Pancreas (tissue), 10 donors: ENCODE measurements at regions not wholly inside any gene's neighbourhood (a gene's known extent, or its start where the extent isn't known, plus 50 kb on each side); places are given as distances from the start of the nearest gene placed in this dataset.

ENCODE experiments used
- ATAC-seq, 4 donors: fragments of 200-7000 bp; cut with Tn5 transposase; one replicate each; pipeline versions ENCODE4 v1.8.0 to v1.9.1; 2020; ENCODE audit warnings: mild to moderate bottlenecking in 4 of 4, moderate library complexity in 4 of 4
- DNase-seq, 6 donors: peaks; one replicate each; pipeline ENCODE4 v3.0.0-alpha.2; 2020
- FAIRE-seq: peaks from 2 replicates; lab custom pipeline; 2012; peaks lifted over from hg19 to GRCh38; lab: Jason Lieb, UNC
- H3K27ac ChIP-seq, 4 donors: fragments of 200-600 bp; sonication (generic); 1 replicate in 3 of 4; 2 replicates in 1 of 4; pipeline versions ENCODE4 v1.5.0 to v1.8.0; 2020
- H3K27me3 ChIP-seq, 4 donors: fragments of 200-600 bp; one replicate each; pipeline ENCODE4 v1.8.0; 2021
- H3K36me3 ChIP-seq, 3 donors: fragments of 200-600 bp; sonication (generic) in 1 of 3; one replicate each; pipeline versions ENCODE4 v1.5.0 to v1.8.0; 2020 to 2021
- H3K4me1 ChIP-seq, 3 donors: fragments of 200-600 bp; one replicate each; pipeline ENCODE4 v1.8.0; 2021
- H3K4me3 ChIP-seq, 4 donors: fragments of 200-600 bp; sonication (generic) in 2 of 4; one replicate each; pipeline versions ENCODE4 v1.5.0 to v1.8.0; 2020 to 2021
- H3K9me3 ChIP-seq, 4 donors: fragments of 200-600 bp; one replicate each; pipeline ENCODE4 v1.8.0; 2021
- CTCF ChIP-seq, 4 donors: fragments of 200-600 bp; sonication (generic) in 3 of 4; IDR thresholded peaks; one replicate each; pipeline versions ENCODE4 v1.5.0 to v1.8.0; 2021; ENCODE audit warnings: antibody characterized with exemption in 4 of 4
- WGBS, 2 donors: extraction: QIAGEN DNeasy Blood & Tissue Kit; methylation state at CpG; one replicate each; pipeline ENCODE4 v1.1.7; 2013; 5-methylcytosine and 5-hydroxymethylcytosine counted together
- intact Hi-C, 3 donors: fragments of 100-400 bp; cut with DNase I; formaldehyde crosslinking; loops; one replicate each; pipeline versions ENCODE4 v1.11.1 to v1.14.2; 2022
- donor health status: healthy with polysubstance abuse.
- donor health status: DM: no; HTN: no; CAD: no; lungs with moderate emphysema.
- donor health status: DM: no; HTN: no; CAD: no.
- donor health status: control.
- donor health status: control.
- donor health status: Bipolar disorder and iron deficiency.
- donor health status: DM: yes; HTN: yes; CAD: no.
- donor health status: DM: no; HTN: no; CAD: no.
- donor health status: DM: no; HTN: no; CAD: no.
- donor health status: DM: yes; HTN: yes; CAD: no.

- intact Hi-C loops: no loop called here
These were observed 168.7 kb upstream of the NCK2 start for GRCh38 chr2:105576050-105576439.

DNA sequence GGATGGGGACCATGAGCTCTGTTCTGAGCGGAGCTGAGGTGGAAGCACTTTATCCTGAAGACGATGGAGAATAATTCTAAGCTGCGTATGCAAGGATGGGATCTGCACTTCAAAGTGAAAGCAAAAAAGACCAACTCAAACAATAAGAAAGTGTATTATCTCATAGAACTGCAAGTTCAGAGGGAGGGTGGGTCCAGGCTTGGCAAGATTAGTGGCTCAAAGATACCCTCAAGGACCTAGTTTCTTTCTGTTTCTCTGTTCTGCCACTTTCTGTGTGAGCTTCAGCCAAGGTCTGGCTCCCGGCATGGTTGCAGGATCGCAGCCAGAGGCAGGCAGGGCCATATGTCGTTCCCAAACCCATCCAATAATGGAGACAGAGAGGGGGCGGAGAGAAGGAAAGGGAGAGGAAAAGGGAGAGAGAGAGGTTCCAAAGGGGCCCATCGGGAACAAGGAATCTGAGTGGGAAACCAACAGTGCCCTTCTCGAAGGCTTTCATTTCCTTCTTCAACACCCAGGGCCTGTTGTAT lies 169.2 kb upstream of the NCK2 start:
- Histone ChIP-seq H3K27me3 (no peaks in the 10 kb centered on the region), H3K9me3 (no peaks in the 10 kb centered on the region), H3K4me3 (no peak overlapping the region), H3K27ac (no peak overlapping the region), H3K4me1 (no peaks in the 10 kb centered on the region), H3K36me3 (no peaks in the 10 kb centered on the region)
- FAIRE-seq: no peak
- 50 to 55% methylated on average over 9 of the region's 9 CpGs for WGBS, 2 donors
- no peak for DNase-seq
- no peak for ATAC-seq
- no peak for TF ChIP-seq CTCF (IDR thresholded peaks at IDR 0.05)
- intact Hi-C loops: no loop called here

More at GRCh38 chr2:105576050-105576439, 168.7 kb upstream of the NCK2 start:
- Histone ChIP-seq H3K27me3 (no peaks in the 10 kb centered on the region), H3K36me3 (no peaks in the 10 kb centered on the region), H3K9me3 (no peaks in the 10 kb centered on the region), H3K4me3 (no peak overlapping the region), H3K27ac (no peak overlapping the region), H3K4me1 (no peaks in the 10 kb centered on the region)
- FAIRE-seq (no peak), ATAC-seq (peak in 2 of 4 donors; percentile 13 to 15), DNase-seq (no peak)
- 21% methylated on average over 13 of the region's 13 CpGs for WGBS, 2 donors
- no peak for TF ChIP-seq CTCF (IDR thresholded peaks at IDR 0.05)

GRCh38 chr2:105574796-105575344 lies 169.8 kb upstream of the NCK2 start:
- intact Hi-C loops: no loop called here
- ATAC-seq (no peak), DNase-seq (no peak), FAIRE-seq (no peak)
- Histone ChIP-seq H3K4me1 (no peaks in the 10 kb centered on the region), H3K9me3 (no peaks in the 10 kb centered on the region), H3K36me3 (no peaks in the 10 kb centered on the region), H3K27ac (no peak overlapping the region), H3K4me3 (no peak overlapping the region), H3K27me3 (no peaks in the 10 kb centered on the region)
- TF ChIP-seq CTCF (IDR thresholded peaks at IDR 0.05): no peak
- 71 to 83% methylated on average over 2 of the region's 2 CpGs for WGBS, 2 donors

DNA sequence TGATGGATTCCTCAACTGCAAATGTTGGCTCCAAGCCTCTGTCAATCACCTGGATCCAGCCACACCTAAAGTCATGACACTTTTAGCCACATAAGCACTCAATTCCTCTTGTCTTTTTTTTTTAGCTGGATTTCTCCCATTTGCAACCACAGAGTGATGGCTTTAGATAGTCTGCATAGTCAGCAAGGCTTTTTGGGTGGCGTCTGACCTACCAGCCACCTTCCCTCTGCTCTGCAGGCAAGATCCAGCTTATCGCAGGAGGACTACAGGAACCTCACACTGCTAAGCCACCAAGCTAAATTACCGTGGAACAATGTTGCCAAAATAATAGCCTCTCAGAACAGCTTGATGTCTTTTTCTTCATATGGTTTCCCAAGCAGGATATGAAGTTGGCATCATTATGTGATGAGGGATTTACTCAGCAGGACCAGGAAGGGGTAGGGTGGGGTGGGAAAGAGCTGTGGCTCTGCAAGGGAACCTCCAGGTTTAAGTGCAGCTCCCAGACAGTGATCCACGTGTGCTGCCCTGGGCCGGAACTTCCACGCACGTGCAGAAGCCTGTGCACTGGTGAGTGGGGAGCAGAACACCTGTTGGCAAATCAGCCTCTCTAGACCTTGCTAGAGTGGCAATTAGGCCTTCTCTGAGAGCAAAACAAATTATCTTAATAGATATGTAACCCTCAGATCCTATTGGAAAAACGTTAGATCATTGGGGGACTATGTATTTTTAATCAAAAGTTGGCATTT lies 170.6 kb upstream of the NCK2 start:
- no peak overlapping the region for H3K27ac ChIP-seq
- FAIRE-seq (no peak), DNase-seq (no peak), ATAC-seq (no peak)
- 64 to 69% methylated on average over 8 of the region's 8 CpGs for whole genome bisulfite sequencing, 2 donors
- intact Hi-C loops: no loop called here
- TF ChIP-seq CTCF (IDR thresholded peaks at IDR 0.05): no peak
- no peaks in the 10 kb centered on the region for H3K36me3 ChIP-seq
- H3K4me1 ChIP-seq: no peaks in the 10 kb centered on the region
- H3K27me3 ChIP-seq: no peaks in the 10 kb centered on the region
- no peaks in the 10 kb centered on the region for H3K9me3 ChIP-seq
- no peak overlapping the region for H3K4me3 ChIP-seq

DNA sequence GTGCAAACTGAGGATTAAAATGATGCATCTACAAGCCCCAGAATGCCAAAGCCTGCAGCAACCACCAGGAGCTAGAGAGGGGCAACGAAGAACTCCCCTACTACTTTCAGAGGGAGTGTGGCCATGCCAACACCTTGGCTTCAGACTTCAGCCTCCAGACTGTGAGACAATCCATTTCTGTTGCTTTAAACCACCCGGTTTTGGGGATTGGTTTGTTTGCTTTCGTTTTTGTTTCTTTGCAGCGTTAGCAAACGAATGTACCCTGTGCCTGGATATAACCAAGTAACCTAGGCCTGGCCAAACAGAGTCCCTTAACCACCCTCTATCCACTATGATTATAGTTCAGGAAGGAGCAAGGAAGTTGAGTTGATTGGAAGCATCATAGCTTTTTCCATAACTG lies 171.2 kb upstream of the NCK2 start:
- intact Hi-C loops: no loop called here
- ATAC-seq (no peak), FAIRE-seq (no peak), DNase-seq (no peak)
- Histone ChIP-seq H3K9me3 (no peaks in the 10 kb centered on the region), H3K27me3 (no peaks in the 10 kb centered on the region), H3K36me3 (no peaks in the 10 kb centered on the region), H3K27ac (no peak overlapping the region), H3K4me3 (no peak overlapping the region), H3K4me1 (no peaks in the 10 kb centered on the region)
- no peak for TF ChIP-seq CTCF (IDR thresholded peaks at IDR 0.05)
- whole genome bisulfite sequencing, 2 donors: 46 to 48% methylated on average over 5 of the region's 5 CpGs
